ENCODE measurements at regions not wholly inside any gene's neighbourhood (a gene's known extent, or its start where the extent isn't known, plus 50 kb on each side); places are given as distances from the start of the nearest gene placed in this dataset.

- Histone ChIP-seq H3K27ac (ENCODE audit: low read depth in 1 of 2, low read length in 2 of 2) (no peak overlapping the region), H3K4me1 (ENCODE audit: control insufficient read depth in 4 of 4, insufficient read depth in 4 of 4, low read length in 3 of 4) (peaks cover 0 to 9% (median 3%) of the 10 kb centered on the region in 4 donors), H3K9me3 (ENCODE audit: control insufficient read depth in 4 of 4, low read length in 3 of 4) (no peaks in the 10 kb centered on the region), H3K4me3 (ENCODE audit: low read depth in 1 of 3, low read length in 3 of 3) (no peak overlapping the region), H3K36me3 (ENCODE audit: control insufficient read depth in 4 of 4, insufficient read depth in 3 of 4, low read depth in 1 of 4, low read length in 3 of 4) (no peaks in the 10 kb centered on the region), H3K9ac (ENCODE audit: low read depth in 1 of 2, low read length in 2 of 2) (no peak overlapping the region), H3K27me3 (ENCODE audit: control insufficient read depth in 4 of 4, insufficient read depth in 4 of 4, low read length in 3 of 4) (no peaks in the 10 kb centered on the region)
- DNase-seq (ENCODE audit: low spot score), result no peak
- TF ChIP-seq FOXA2 (IDR thresholded peaks at IDR 0.05), result no peak
- TF ChIP-seq NR2F2 (IDR thresholded peaks at IDR 0.05), result no peak
- no peak for TF ChIP-seq HNF4A (conservative IDR thresholded peaks at IDR 0.05)
- no peak for TF ChIP-seq RAD21 (IDR thresholded peaks at IDR 0.05)
- TF ChIP-seq, protein P1, sequence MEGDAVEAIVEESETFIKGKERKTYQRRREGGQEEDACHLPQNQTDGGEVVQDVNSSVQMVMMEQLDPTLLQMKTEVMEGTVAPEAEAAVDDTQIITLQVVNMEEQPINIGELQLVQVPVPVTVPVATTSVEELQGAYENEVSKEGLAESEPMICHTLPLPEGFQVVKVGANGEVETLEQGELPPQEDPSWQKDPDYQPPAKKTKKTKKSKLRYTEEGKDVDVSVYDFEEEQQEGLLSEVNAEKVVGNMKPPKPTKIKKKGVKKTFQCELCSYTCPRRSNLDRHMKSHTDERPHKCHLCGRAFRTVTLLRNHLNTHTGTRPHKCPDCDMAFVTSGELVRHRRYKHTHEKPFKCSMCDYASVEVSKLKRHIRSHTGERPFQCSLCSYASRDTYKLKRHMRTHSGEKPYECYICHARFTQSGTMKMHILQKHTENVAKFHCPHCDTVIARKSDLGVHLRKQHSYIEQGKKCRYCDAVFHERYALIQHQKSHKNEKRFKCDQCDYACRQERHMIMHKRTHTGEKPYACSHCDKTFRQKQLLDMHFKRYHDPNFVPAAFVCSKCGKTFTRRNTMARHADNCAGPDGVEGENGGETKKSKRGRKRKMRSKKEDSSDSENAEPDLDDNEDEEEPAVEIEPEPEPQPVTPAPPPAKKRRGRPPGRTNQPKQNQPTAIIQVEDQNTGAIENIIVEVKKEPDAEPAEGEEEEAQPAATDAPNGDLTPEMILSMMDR (IDR thresholded peaks at IDR 0.05; ENCODE audit: low read depth, low read length, missing input control), result no peak
- no peak for TF ChIP-seq RXRA (IDR thresholded peaks at IDR 0.05)
- no peak for TF ChIP-seq EGR1 (IDR thresholded peaks at IDR 0.05; ENCODE audit: low read depth in 2 of 2)
- TF ChIP-seq, protein P2, sequence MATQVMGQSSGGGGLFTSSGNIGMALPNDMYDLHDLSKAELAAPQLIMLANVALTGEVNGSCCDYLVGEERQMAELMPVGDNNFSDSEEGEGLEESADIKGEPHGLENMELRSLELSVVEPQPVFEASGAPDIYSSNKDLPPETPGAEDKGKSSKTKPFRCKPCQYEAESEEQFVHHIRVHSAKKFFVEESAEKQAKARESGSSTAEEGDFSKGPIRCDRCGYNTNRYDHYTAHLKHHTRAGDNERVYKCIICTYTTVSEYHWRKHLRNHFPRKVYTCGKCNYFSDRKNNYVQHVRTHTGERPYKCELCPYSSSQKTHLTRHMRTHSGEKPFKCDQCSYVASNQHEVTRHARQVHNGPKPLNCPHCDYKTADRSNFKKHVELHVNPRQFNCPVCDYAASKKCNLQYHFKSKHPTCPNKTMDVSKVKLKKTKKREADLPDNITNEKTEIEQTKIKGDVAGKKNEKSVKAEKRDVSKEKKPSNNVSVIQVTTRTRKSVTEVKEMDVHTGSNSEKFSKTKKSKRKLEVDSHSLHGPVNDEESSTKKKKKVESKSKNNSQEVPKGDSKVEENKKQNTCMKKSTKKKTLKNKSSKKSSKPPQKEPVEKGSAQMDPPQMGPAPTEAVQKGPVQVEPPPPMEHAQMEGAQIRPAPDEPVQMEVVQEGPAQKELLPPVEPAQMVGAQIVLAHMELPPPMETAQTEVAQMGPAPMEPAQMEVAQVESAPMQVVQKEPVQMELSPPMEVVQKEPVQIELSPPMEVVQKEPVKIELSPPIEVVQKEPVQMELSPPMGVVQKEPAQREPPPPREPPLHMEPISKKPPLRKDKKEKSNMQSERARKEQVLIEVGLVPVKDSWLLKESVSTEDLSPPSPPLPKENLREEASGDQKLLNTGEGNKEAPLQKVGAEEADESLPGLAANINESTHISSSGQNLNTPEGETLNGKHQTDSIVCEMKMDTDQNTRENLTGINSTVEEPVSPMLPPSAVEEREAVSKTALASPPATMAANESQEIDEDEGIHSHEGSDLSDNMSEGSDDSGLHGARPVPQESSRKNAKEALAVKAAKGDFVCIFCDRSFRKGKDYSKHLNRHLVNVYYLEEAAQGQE (IDR thresholded peaks at IDR 0.05), result no peak
- TF ChIP-seq SP1 (IDR thresholded peaks at IDR 0.05), result no peak
- TF ChIP-seq JUND (IDR thresholded peaks at IDR 0.05), result no peak
- TF ChIP-seq ATF3 (IDR thresholded peaks at IDR 0.05), result no peak
- no peak for TF ChIP-seq HNF4G (IDR thresholded peaks at IDR 0.05)
- no peak for TF ChIP-seq FOXA1 (IDR thresholded peaks at IDR 0.05)
- no peak for TF ChIP-seq YY1 (IDR thresholded peaks at IDR 0.05)
- TF ChIP-seq TAF1 (conservative IDR thresholded peaks at IDR 0.05), result no peak
- TF ChIP-seq GABPA (IDR thresholded peaks at IDR 0.05 in 1 of 2, conservative IDR thresholded peaks at IDR 0.05 in 1 of 2), result no peak
- TF ChIP-seq, protein P3, sequence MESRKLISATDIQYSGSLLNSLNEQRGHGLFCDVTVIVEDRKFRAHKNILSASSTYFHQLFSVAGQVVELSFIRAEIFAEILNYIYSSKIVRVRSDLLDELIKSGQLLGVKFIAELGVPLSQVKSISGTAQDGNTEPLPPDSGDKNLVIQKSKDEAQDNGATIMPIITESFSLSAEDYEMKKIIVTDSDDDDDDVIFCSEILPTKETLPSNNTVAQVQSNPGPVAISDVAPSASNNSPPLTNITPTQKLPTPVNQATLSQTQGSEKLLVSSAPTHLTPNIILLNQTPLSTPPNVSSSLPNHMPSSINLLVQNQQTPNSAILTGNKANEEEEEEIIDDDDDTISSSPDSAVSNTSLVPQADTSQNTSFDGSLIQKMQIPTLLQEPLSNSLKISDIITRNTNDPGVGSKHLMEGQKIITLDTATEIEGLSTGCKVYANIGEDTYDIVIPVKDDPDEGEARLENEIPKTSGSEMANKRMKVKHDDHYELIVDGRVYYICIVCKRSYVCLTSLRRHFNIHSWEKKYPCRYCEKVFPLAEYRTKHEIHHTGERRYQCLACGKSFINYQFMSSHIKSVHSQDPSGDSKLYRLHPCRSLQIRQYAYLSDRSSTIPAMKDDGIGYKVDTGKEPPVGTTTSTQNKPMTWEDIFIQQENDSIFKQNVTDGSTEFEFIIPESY (IDR thresholded peaks at IDR 0.05), result no peak
- WGBS, result 59% methylated on average over 2 of the region's 2 CpGs
Measured at GRCh38 chrX:39898147-39898546, 199.6 kb downstream of the BCOR start.

DNA sequence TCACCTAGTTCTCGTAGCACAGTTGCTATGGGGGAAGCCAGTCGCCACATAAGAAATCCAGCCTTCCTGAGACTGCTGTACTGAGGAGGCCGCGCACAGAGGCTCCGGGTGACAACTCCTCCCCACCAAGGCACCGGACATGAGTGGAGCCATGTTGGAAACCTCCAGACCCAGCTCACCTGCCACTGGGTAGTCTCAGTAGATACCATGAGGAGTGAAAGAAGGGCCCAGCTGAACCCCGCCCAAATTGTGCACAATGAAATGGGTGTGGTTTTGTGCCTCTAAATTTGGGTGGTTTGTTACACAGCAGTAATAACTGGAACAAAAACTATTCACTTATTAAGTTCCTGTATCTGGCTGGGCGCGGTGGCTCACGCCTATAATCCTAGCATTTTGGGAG is 198.7 kb downstream of the BCOR start:
- Histone ChIP-seq H3K9me3 (ENCODE audit: control insufficient read depth in 4 of 4, low read length in 3 of 4) (no peaks in the 10 kb centered on the region), H3K36me3 (ENCODE audit: control insufficient read depth in 4 of 4, insufficient read depth in 3 of 4, low read depth in 1 of 4, low read length in 3 of 4) (no peaks in the 10 kb centered on the region), H3K4me1 (ENCODE audit: control insufficient read depth in 4 of 4, insufficient read depth in 4 of 4, low read length in 3 of 4) (peaks cover 0 to 9% (median under 1%) of the 10 kb centered on the region in 4 donors), H3K9ac (ENCODE audit: low read depth in 1 of 2, low read length in 2 of 2) (no peak overlapping the region), H3K4me3 (ENCODE audit: low read depth in 1 of 3, low read length in 3 of 3) (no peak overlapping the region), H3K27ac (ENCODE audit: low read depth in 1 of 2, low read length in 2 of 2) (no peak overlapping the region), H3K27me3 (ENCODE audit: control insufficient read depth in 4 of 4, insufficient read depth in 4 of 4, low read length in 3 of 4) (no peaks in the 10 kb centered on the region)
- 97% methylated on average over 10 of the region's 10 CpGs for WGBS
- DNase-seq (ENCODE audit: low spot score), result no peak
- TF ChIP-seq EGR1 (IDR thresholded peaks at IDR 0.05; ENCODE audit: low read depth in 2 of 2), result no peak
- TF ChIP-seq YY1 (IDR thresholded peaks at IDR 0.05), result no peak
- TF ChIP-seq, protein P2 (IDR thresholded peaks at IDR 0.05), result no peak
- TF ChIP-seq JUND (IDR thresholded peaks at IDR 0.05), result no peak
- TF ChIP-seq HNF4A (conservative IDR thresholded peaks at IDR 0.05), result no peak
- TF ChIP-seq FOXA2 (IDR thresholded peaks at IDR 0.05), result no peak
